IPS-20b (cell line): ENCODE measurements at regions not wholly inside any gene's neighbourhood (a gene's known extent, or its start where the extent isn't known, plus 50 kb on each side); places are given as distances from the start of the nearest gene placed in this dataset.

Experiments
- H3K27ac ChIP-seq: one replicate; pipeline ENCODE4 v1.5.1; 2013; ENCODE audit warnings: low read length
- H3K27me3 ChIP-seq: 2 replicates; pipeline ENCODE4 v1.6.1; 2013; ENCODE audit warnings: mild to moderate bottlenecking, low read length, inconsistent platforms; ENCODE audit not compliant: insufficient read depth
- H3K36me3 ChIP-seq: 2 replicates; pipeline ENCODE4 v1.6.1; 2013; ENCODE audit warnings: low read depth, mild to moderate bottlenecking, inconsistent platforms, low read length, moderate library complexity; ENCODE audit not compliant: insufficient read depth
- H3K4me1 ChIP-seq: 2 replicates; pipeline ENCODE4 v1.6.1; 2013; ENCODE audit warnings: mild to moderate bottlenecking, control low read depth, inconsistent platforms, low read length, moderate library complexity; ENCODE audit not compliant: insufficient read depth
- H3K4me3 ChIP-seq: 2 replicates; pipeline ENCODE4 v1.5.1; 2013; ENCODE audit warnings: mild to moderate bottlenecking, low read length, inconsistent platforms
- H3K9ac ChIP-seq: 2 replicates; pipeline ENCODE4 v1.6.1; 2013; ENCODE audit warnings: low read depth, mild to moderate bottlenecking, inconsistent platforms, low read length, moderate library complexity
- H3K9me3 ChIP-seq: 2 replicates; pipeline ENCODE4 v1.6.1; 2013; ENCODE audit warnings: mild to moderate bottlenecking, low read depth, low read length, inconsistent platforms; ENCODE audit not compliant: insufficient read depth

GRCh38 chr14:76264384-76264783 lies 111.6 kb upstream of the ESRRB start:
- H3K36me3 ChIP-seq = no peaks in the 10 kb centered on the region
- H3K4me1 ChIP-seq = peaks cover 16% of the 10 kb centered on the region; the same call in 1 of the 2 replicates
- peaks cover 37% of the 10 kb centered on the region; the same call in 1 of the 2 replicates for H3K27me3 ChIP-seq
- no peak overlapping the region for H3K9ac ChIP-seq
- no peak overlapping the region for H3K4me3 ChIP-seq
- H3K9me3 ChIP-seq = no peaks in the 10 kb centered on the region
- H3K27ac ChIP-seq = no peak overlapping the region

DNA sequence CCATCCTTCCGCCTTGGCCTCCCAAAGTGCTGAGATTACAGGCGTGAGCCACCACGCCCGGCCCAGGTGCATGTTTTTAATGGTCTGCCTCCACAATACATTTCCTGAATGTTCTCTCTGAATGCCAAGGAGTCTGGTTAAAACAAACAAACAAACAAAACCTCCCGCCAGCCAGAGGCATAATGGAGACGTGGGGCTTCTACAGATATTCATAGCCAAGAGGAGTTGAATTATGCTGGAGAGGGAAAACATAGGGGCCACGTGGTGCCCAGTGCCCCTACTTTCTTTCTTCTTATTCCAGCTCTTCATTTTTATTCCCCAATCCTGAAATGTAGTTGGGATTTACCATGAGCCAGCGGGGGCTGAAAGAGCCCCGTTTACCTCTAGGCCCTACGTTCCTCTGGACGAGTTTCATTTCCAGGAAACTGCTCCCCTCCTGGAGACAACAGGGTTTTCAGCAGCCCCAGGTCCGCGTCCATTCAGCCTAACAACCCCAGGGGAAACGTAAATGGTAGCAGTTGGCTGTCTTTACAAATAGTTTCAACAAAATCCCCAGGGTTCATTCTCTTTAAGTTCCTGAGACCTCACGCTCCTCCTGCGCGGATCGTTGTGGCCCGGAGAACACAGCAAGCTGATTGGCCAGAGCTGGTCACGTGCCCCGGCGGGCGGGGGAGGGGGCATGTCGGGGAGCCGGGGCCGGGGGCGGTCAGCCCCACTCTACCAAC lies 108.5 kb upstream of the ESRRB start:
- Histone ChIP-seq H3K4me3 (peak overlapping the region; percentile 65; the same call in 1 of the 2 replicates), H3K4me1 (peaks cover 10% of the 10 kb centered on the region; the same call in 1 of the 2 replicates), H3K9me3 (no peaks in the 10 kb centered on the region), H3K27ac (no peak overlapping the region), H3K27me3 (peaks cover 58% of the 10 kb centered on the region; the same call in 1 of the 2 replicates), H3K36me3 (no peaks in the 10 kb centered on the region), H3K9ac (peak overlapping the region; percentile 64)

DNA sequence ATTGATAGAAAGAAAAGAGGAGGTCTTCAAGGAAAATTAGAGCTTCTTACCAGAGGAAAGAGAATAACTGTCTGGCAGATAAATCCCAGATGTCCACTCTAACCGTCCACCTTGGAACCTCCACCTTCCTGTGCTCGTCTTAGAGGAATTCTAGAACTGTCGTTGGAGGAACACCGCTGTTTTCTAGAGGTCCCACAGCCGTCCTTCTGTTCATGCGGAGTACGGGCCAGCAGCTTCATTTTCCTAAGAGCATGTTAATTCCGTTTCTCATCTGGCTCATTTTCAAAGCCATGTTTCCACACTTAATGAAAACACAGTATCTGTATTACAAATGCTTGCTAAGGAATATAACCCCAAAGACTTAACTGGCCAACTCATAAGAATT lies 107.9 kb upstream of the ESRRB start:
- H3K27ac ChIP-seq = no peak overlapping the region
- peaks cover 10% of the 10 kb centered on the region; the same call in 1 of the 2 replicates for H3K4me1 ChIP-seq
- H3K27me3 ChIP-seq = peaks cover 63% of the 10 kb centered on the region
- H3K9ac ChIP-seq = peak overlapping the region; percentile 10; the same call in 1 of the 2 replicates
- peak overlapping the region; percentile 65 for H3K4me3 ChIP-seq
- H3K36me3 ChIP-seq = no peaks in the 10 kb centered on the region
- no peaks in the 10 kb centered on the region for H3K9me3 ChIP-seq

GRCh38 chr14:76268700-76269099 lies 107.2 kb upstream of the ESRRB start:
- no peak overlapping the region; the same call in 1 of the 2 replicates for H3K9ac ChIP-seq
- no peak overlapping the region for H3K4me3 ChIP-seq
- H3K9me3 ChIP-seq = no peaks in the 10 kb centered on the region
- H3K4me1 ChIP-seq = peaks cover 10% of the 10 kb centered on the region; the same call in 1 of the 2 replicates
- H3K27ac ChIP-seq = no peak overlapping the region
- H3K27me3 ChIP-seq = peaks cover 63% of the 10 kb centered on the region
- no peaks in the 10 kb centered on the region for H3K36me3 ChIP-seq

DNA sequence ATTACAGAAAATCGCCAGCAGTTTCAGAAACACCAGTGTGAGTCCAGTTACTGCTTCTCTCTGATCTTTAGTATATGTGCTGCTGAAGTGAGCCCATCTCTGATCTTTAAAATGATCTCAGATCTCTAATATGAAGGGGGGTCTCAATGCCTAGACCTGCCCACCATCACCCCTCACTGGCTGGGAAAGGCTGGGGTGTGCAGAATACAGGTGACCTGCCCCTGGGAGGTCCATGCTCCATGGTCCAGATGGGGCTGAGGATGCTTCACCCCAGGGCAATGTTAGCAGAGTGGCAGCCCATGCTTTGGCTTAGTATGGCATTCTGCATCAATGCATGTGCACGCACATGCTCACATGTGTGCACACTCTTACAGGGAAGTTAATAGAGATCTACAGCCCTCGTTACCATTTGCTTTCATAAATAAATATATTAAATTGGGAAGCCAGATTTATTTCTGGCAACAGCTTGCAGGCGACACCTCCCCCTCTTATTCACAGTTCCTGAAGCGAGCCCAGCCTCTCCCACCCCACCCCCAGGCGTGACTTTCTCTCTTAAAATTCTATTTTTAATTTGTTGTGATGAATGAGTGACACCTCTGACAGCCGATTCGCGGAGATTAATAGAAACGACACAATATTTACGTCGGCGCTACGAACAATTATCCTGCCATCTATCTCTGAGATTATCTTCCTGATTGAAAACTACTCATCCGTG lies 104.7 kb upstream of the ESRRB start:
- Histone ChIP-seq H3K9me3 (no peaks in the 10 kb centered on the region), H3K9ac (no peak overlapping the region), H3K4me3 (no peak overlapping the region), H3K27me3 (peaks cover 42% of the 10 kb centered on the region), H3K36me3 (no peaks in the 10 kb centered on the region), H3K27ac (no peak overlapping the region), H3K4me1 (peaks cover 10% of the 10 kb centered on the region; the same call in 1 of the 2 replicates)

- Histone ChIP-seq H3K4me1 (peaks cover 10% of the 10 kb centered on the region; the same call in 1 of the 2 replicates), H3K27me3 (peaks cover 41% of the 10 kb centered on the region), H3K4me3 (no peak overlapping the region), H3K9me3 (no peaks in the 10 kb centered on the region), H3K36me3 (no peaks in the 10 kb centered on the region), H3K9ac (no peak overlapping the region), H3K27ac (no peak overlapping the region)
Measured at GRCh38 chr14:76272349-76272748, 103.6 kb upstream of the ESRRB start.

DNA sequence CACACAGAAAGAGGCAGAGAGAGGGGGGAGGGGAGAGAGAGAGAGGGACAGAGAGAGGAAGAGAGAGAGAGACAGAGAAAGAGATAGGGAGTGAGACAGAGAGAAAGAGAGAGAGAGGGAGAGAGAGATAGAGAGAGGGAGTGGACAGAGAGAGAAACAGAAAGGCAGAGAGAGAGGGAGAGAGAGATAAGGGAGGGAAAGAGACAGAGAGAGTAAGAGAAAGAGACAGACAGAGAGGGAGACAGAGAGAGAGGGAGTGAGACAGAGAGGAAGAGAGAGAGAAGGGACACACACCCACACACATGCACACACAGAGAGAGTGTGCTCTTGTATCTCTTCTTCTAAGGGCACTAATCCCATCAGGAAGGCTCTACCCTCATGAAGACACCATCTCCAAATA lies 103.2 kb upstream of the ESRRB start:
- Histone ChIP-seq H3K4me3 (no peak overlapping the region), H3K36me3 (no peaks in the 10 kb centered on the region), H3K27ac (no peak overlapping the region), H3K27me3 (peaks cover 41% of the 10 kb centered on the region), H3K9me3 (no peaks in the 10 kb centered on the region), H3K9ac (no peak overlapping the region), H3K4me1 (peaks cover 10% of the 10 kb centered on the region; the same call in 1 of the 2 replicates)

- no peak overlapping the region for H3K4me3 ChIP-seq
- peaks cover 36% of the 10 kb centered on the region for H3K27me3 ChIP-seq
- H3K9me3 ChIP-seq = no peaks in the 10 kb centered on the region
- H3K9ac ChIP-seq = no peak overlapping the region
- H3K27ac ChIP-seq = no peak overlapping the region
- H3K36me3 ChIP-seq = no peaks in the 10 kb centered on the region
- H3K4me1 ChIP-seq = peaks cover 6% of the 10 kb centered on the region; the same call in 1 of the 2 replicates
Measured at GRCh38 chr14:76273346-76273745, 102.6 kb upstream of the ESRRB start.

- peaks cover 26% of the 10 kb centered on the region for H3K27me3 ChIP-seq
- H3K4me3 ChIP-seq = no peak overlapping the region
- H3K9ac ChIP-seq = no peak overlapping the region
- no peaks in the 10 kb centered on the region for H3K9me3 ChIP-seq
- no peak overlapping the region for H3K27ac ChIP-seq
- H3K4me1 ChIP-seq = no peaks in the 10 kb centered on the region
- no peaks in the 10 kb centered on the region for H3K36me3 ChIP-seq
Measured at GRCh38 chr14:76274324-76274723, 101.6 kb upstream of the ESRRB start.

- no peaks in the 10 kb centered on the region for H3K9me3 ChIP-seq
- no peak overlapping the region for H3K9ac ChIP-seq
- H3K4me3 ChIP-seq = no peak overlapping the region
- H3K27ac ChIP-seq = no peak overlapping the region
- H3K36me3 ChIP-seq = no peaks in the 10 kb centered on the region
- H3K27me3 ChIP-seq = peaks cover 3% of the 10 kb centered on the region
- H3K4me1 ChIP-seq = no peaks in the 10 kb centered on the region
Measured at GRCh38 chr14:76277586-76278130, 98.3 kb upstream of the ESRRB start.

DNA sequence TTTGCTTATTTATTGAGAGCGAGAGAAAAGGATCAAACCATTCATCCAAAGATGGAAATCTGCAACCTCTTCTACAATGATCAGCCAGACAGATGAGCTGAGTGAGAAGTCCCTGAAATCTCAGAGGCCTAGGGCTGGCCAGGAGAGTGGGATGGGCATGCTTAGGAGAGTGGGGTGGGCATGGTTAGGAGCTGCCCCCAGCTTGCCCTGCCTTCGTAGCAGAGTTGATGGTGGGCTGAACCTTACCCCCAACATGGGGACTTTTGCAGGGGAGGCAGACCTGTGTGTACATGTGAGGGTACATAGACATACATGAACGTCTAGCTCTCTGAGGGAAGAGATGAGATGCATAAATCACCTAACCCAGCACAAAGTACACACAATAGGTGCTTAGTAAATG lies 95.7 kb upstream of the ESRRB start:
- no peak overlapping the region for H3K4me3 ChIP-seq
- H3K4me1 ChIP-seq = no peaks in the 10 kb centered on the region
- H3K9me3 ChIP-seq = no peaks in the 10 kb centered on the region
- no peak overlapping the region for H3K9ac ChIP-seq
- no peaks in the 10 kb centered on the region; the same call in 1 of the 2 replicates for H3K27me3 ChIP-seq
- no peak overlapping the region for H3K27ac ChIP-seq
- H3K36me3 ChIP-seq = no peaks in the 10 kb centered on the region
